DND-41 (cell line): ENCODE measurements at regions not wholly inside any gene's neighbourhood (a gene's known extent, or its start where the extent isn't known, plus 50 kb on each side); places are given as distances from the start of the nearest gene placed in this dataset.

ENCODE experiments used
- ATAC-seq: fragments of 200-7000 bp; cut with Tn5 transposase; 3 replicates; pipeline ENCODE4 v1.9.1; 2021; ENCODE audit warnings: low read depth; ENCODE audit not compliant: insufficient read depth
- DNase-seq: peaks from one replicate; pipeline ENCODE4 v3.0.0-alpha.2; 2020
- H2AFZ ChIP-seq: 2 replicates; pipeline ENCODE4 v1.6.0; 2012; ENCODE audit warnings: low read depth, low read length
- H3K27ac ChIP-seq: 2 replicates; pipeline ENCODE4 v1.5.1; 2012; ENCODE audit warnings: low read length, inconsistent platforms
- H3K27me3 ChIP-seq: fragments of 200-600 bp; sonication (generic); 2 replicates; pipeline ENCODE4 v1.6.0; 2012; ENCODE audit warnings: low read length, mild to moderate bottlenecking, inconsistent platforms; ENCODE audit not compliant: insufficient read depth, poor library complexity
- H3K36me3 ChIP-seq: 2 replicates; pipeline ENCODE4 v1.5.1; 2012; ENCODE audit warnings: low read length, inconsistent platforms; ENCODE audit not compliant: insufficient read depth
- H3K4me1 ChIP-seq: 2 replicates; pipeline ENCODE4 v1.5.1; 2012; ENCODE audit warnings: mild to moderate bottlenecking, low read length; ENCODE audit not compliant: insufficient read depth
- H3K4me2 ChIP-seq: 2 replicates; pipeline ENCODE4 v1.6.0; 2012; ENCODE audit warnings: mild to moderate bottlenecking, moderate library complexity, low read length, inconsistent platforms; ENCODE audit not compliant: insufficient read depth
- H3K4me3 ChIP-seq, 2 experiments: fragments of 200-600 bp in 1 of 2; shearing (Covaris generic) in 1 of 2; 2 replicates each; pipeline ENCODE4 v1.5.1; 2012 to 2016; ENCODE audit warnings: inconsistent platforms in 2 of 2, low read length in 2 of 2, mild to moderate bottlenecking in 2 of 2, low read depth in 1 of 2, moderate library complexity in 1 of 2
- H3K79me2 ChIP-seq: 2 replicates; pipeline ENCODE4 v1.6.0; 2012; ENCODE audit warnings: low read length, inconsistent platforms; ENCODE audit not compliant: insufficient read depth
- H3K9ac ChIP-seq: 2 replicates; pipeline ENCODE4 v1.6.0; 2012; ENCODE audit warnings: low read depth, mild to moderate bottlenecking, inconsistent platforms, low read length, moderate library complexity
- H3K9me3 ChIP-seq: 2 replicates; pipeline ENCODE4 v1.5.1; 2012; ENCODE audit warnings: low read length, moderate library complexity, mild to moderate bottlenecking, inconsistent platforms; ENCODE audit not compliant: insufficient read depth, severe bottlenecking
- H4K20me1 ChIP-seq: 2 replicates; pipeline ENCODE4 v1.6.0; 2012; ENCODE audit warnings: low read length; ENCODE audit not compliant: insufficient read depth
- CTCF ChIP-seq: IDR thresholded peaks from 2 replicates; pipeline ENCODE4 v1.5.1; 2012; ENCODE audit warnings: borderline replicate concordance, low read length, moderate library complexity, mild to moderate bottlenecking; ENCODE audit not compliant: poor library complexity, severe bottlenecking; ENCODE audit errors: extremely low read depth
- EZH2 ChIP-seq: IDR thresholded peaks from 3 replicates; pipeline ENCODE4 v1.6.1; 2012; ENCODE audit warnings: borderline replicate concordance, low read depth, mild to moderate bottlenecking, moderate library complexity, low read length, inconsistent platforms; ENCODE audit not compliant: severe bottlenecking

GRCh38 chr7:79506481-79506880, 53.0 kb upstream of the MAGI2 start:
- H3K27ac ChIP-seq = no peak overlapping the region
- no peaks in the 10 kb centered on the region for H3K4me1 ChIP-seq
- no peak overlapping the region for H3K9ac ChIP-seq
- no peaks in the 10 kb centered on the region for H3K9me3 ChIP-seq
- H2AFZ ChIP-seq = no peak overlapping the region
- no peaks in the 10 kb centered on the region for H3K79me2 ChIP-seq
- no peaks in the 10 kb centered on the region for H3K27me3 ChIP-seq
- H4K20me1 ChIP-seq = no peaks in the 10 kb centered on the region
- ATAC-seq (no peak), DNase-seq (no peak)
- TF ChIP-seq CTCF (no peak), EZH2 (no peak)
- H3K4me2 ChIP-seq = no peak overlapping the region
- no peak overlapping the region for H3K4me3 ChIP-seq
- H3K36me3 ChIP-seq = no peaks in the 10 kb centered on the region

- H3K4me3 ChIP-seq = no peak overlapping the region
- no peaks in the 10 kb centered on the region for H3K79me2 ChIP-seq
- H4K20me1 ChIP-seq = no peaks in the 10 kb centered on the region
- H3K9me3 ChIP-seq = no peaks in the 10 kb centered on the region
- no peak for DNase-seq
- ATAC-seq = no peak
- H3K27ac ChIP-seq = no peak overlapping the region
- H3K27me3 ChIP-seq = no peaks in the 10 kb centered on the region
- H3K9ac ChIP-seq = no peak overlapping the region
- no peaks in the 10 kb centered on the region for H3K36me3 ChIP-seq
- H2AFZ ChIP-seq = no peak overlapping the region
- no peak for TF ChIP-seq CTCF
- no peak for TF ChIP-seq EZH2
- H3K4me2 ChIP-seq = no peak overlapping the region
- H3K4me1 ChIP-seq = no peaks in the 10 kb centered on the region
Measured at GRCh38 chr7:79504607-79505389, 51.3 kb upstream of the MAGI2 start.
